ENCODE measurements at regions not wholly inside any gene's neighbourhood (a gene's known extent, or its start where the extent isn't known, plus 50 kb on each side); places are given as distances from the start of the nearest gene placed in this dataset.

DNA sequence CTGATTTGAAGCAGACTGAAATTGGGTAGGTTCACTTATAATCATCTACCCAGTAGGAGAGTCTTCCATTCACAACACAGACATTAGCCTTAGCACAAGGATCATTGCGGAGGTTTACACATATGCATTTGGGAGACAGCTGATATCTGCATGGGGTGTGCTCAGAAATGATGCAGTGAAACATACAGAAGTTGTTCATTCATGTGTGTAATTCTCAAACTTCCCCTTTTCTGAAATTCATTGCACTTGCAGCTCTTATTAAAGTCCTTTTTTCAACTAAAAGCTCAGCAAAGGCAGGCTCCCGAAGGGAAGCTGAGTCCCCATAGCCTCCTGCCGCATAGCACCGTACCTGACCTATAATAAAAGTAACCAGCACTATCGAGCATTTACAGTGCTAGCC, 218.3 kb upstream of the CRY1 start:
- TF ChIP-seq ZFP30 (CRISPR knock-in tag; IDR thresholded peaks at IDR 0.05) (no peak), BACH2 (CRISPR knock-in tag; IDR thresholded peaks at IDR 0.05; ENCODE audit: borderline replicate concordance) (no peak), TOX (CRISPR knock-in tag; IDR thresholded peaks at IDR 0.05; ENCODE audit: borderline replicate concordance) (no peak), TSHZ2 (CRISPR knock-in tag; IDR thresholded peaks at IDR 0.05) (no peak), ZFP3 (CRISPR knock-in tag; IDR thresholded peaks at IDR 0.05) (no peak), ZC3H10 (CRISPR knock-in tag; IDR thresholded peaks at IDR 0.05) (no peak), SNAI2 (CRISPR knock-in tag; IDR thresholded peaks at IDR 0.05) (no peak), CREB5 (CRISPR knock-in tag; IDR thresholded peaks at IDR 0.05; ENCODE audit: low read depth) (no peak), GLIS3 (CRISPR knock-in tag; IDR thresholded peaks at IDR 0.05) (no peak), CSDC2 (CRISPR knock-in tag; IDR thresholded peaks at IDR 0.05) (no peak), ESRRG (CRISPR knock-in tag; IDR thresholded peaks at IDR 0.05) (no peak), ZNF565 (CRISPR knock-in tag; conservative IDR thresholded peaks at IDR 0.05; ENCODE audit: low read depth) (no peak), ARNTL (CRISPR knock-in tag; IDR thresholded peaks at IDR 0.05; ENCODE audit: borderline replicate concordance, low read depth) (no peak), PPARA (CRISPR knock-in tag; IDR thresholded peaks at IDR 0.05; ENCODE audit: borderline replicate concordance) (no peak), ZNF70 (CRISPR knock-in tag; IDR thresholded peaks at IDR 0.05) (no peak), ZNF8 (CRISPR knock-in tag; IDR thresholded peaks at IDR 0.05) (no peak)
- TF ChIP-seq, protein P1, sequence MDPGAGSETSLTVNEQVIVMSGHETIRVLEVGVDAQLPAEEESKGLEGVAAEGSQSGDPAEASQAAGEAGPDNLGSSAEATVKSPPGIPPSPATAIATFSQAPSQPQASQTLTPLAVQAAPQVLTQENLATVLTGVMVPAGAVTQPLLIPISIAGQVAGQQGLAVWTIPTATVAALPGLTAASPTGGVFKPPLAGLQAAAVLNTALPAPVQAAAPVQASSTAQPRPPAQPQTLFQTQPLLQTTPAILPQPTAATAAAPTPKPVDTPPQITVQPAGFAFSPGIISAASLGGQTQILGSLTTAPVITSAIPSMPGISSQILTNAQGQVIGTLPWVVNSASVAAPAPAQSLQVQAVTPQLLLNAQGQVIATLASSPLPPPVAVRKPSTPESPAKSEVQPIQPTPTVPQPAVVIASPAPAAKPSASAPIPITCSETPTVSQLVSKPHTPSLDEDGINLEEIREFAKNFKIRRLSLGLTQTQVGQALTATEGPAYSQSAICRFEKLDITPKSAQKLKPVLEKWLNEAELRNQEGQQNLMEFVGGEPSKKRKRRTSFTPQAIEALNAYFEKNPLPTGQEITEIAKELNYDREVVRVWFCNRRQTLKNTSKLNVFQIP (CRISPR knock-in tag; IDR thresholded peaks at IDR 0.05; ENCODE audit: borderline replicate concordance, low read depth): no peak
- TF ChIP-seq, protein P2, sequence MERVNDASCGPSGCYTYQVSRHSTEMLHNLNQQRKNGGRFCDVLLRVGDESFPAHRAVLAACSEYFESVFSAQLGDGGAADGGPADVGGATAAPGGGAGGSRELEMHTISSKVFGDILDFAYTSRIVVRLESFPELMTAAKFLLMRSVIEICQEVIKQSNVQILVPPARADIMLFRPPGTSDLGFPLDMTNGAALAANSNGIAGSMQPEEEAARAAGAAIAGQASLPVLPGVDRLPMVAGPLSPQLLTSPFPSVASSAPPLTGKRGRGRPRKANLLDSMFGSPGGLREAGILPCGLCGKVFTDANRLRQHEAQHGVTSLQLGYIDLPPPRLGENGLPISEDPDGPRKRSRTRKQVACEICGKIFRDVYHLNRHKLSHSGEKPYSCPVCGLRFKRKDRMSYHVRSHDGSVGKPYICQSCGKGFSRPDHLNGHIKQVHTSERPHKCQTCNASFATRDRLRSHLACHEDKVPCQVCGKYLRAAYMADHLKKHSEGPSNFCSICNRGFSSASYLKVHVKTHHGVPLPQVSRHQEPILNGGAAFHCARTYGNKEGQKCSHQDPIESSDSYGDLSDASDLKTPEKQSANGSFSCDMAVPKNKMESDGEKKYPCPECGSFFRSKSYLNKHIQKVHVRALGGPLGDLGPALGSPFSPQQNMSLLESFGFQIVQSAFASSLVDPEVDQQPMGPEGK (CRISPR knock-in tag; IDR thresholded peaks at IDR 0.05; ENCODE audit: borderline replicate concordance): no peak
- TF ChIP-seq, protein P3, sequence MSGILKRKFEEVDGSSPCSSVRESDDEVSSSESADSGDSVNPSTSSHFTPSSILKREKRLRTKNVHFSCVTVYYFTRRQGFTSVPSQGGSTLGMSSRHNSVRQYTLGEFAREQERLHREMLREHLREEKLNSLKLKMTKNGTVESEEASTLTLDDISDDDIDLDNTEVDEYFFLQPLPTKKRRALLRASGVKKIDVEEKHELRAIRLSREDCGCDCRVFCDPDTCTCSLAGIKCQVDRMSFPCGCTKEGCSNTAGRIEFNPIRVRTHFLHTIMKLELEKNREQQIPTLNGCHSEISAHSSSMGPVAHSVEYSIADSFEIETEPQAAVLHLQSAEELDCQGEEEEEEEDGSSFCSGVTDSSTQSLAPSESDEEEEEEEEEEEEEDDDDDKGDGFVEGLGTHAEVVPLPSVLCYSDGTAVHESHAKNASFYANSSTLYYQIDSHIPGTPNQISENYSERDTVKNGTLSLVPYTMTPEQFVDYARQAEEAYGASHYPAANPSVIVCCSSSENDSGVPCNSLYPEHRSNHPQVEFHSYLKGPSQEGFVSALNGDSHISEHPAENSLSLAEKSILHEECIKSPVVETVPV (CRISPR knock-in tag; IDR thresholded peaks at IDR 0.05): no peak
- ATAC-seq: no peak

DNA sequence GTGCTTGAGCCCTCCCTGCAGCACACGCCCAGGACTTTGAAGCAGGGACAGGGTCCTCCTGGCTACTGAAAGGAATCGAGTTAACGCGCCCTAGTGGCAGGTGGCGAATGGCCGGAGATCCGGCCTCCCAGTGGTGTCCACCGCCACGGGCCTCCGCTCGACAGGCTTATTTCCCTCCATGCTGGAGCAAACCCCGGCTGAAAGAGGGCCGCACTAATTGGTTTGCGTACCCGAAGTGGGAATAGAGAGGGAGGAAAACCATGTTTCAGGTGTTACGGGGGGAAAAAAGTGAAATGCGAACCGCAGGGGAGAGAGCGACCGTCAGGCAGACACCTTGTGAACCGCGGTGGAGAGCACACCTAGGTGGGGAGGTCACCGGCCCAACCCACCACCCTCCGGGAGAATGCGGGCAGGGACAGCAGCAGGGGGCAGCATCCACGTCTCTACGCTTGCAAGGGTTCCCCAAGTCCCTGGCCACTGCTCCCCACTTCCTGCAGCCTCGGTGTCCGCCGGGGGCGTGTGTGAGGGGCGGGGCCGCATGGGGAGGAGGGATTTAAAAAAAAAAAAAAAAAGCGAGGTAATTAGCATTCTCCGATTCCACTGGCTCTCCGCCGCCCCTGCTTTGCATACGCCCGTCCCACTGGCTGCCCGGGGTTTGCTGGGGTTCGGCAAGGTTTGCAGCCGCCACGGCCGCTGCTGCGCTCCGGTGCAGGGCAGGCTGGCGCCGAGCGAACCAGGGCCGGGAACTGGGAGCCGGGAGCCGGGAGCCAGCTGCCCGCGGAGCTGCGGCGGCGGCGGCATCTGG, 224.6 kb upstream of the CRY1 start:
- ATAC-seq: peak; percentile 91

More for the DNA sequence above, 224.6 kb upstream of the CRY1 start:
- no peak for TF ChIP-seq ZC3H10 (CRISPR knock-in tag; IDR thresholded peaks at IDR 0.05)
- no peak for TF ChIP-seq RARB (CRISPR knock-in tag; IDR thresholded peaks at IDR 0.05)
- no peak for TF ChIP-seq ARNTL (CRISPR knock-in tag; IDR thresholded peaks at IDR 0.05; ENCODE audit: borderline replicate concordance, low read depth)
- TF ChIP-seq ZNF70 (CRISPR knock-in tag; IDR thresholded peaks at IDR 0.05): no peak
- no peak for TF ChIP-seq ZNF8 (CRISPR knock-in tag; IDR thresholded peaks at IDR 0.05)
- TF ChIP-seq ZNF565 (CRISPR knock-in tag; conservative IDR thresholded peaks at IDR 0.05; ENCODE audit: low read depth): no peak
- TF ChIP-seq ISL1 (CRISPR knock-in tag; IDR thresholded peaks at IDR 0.05): no peak
- no peak for TF ChIP-seq TCF4 (CRISPR knock-in tag; IDR thresholded peaks at IDR 0.05; ENCODE audit: borderline replicate concordance)
- no peak for TF ChIP-seq ESRRG (CRISPR knock-in tag; IDR thresholded peaks at IDR 0.05)
- no peak for TF ChIP-seq BACH2 (CRISPR knock-in tag; IDR thresholded peaks at IDR 0.05; ENCODE audit: borderline replicate concordance)
- TF ChIP-seq ZFP3 (CRISPR knock-in tag; IDR thresholded peaks at IDR 0.05): no peak
- no peak for TF ChIP-seq OSR1 (CRISPR knock-in tag; IDR thresholded peaks at IDR 0.05)
- TF ChIP-seq CSDC2 (CRISPR knock-in tag; IDR thresholded peaks at IDR 0.05): no peak
